GM18867 (cell line): ENCODE measurements at regions not wholly inside any gene's neighbourhood (a gene's known extent, or its start where the extent isn't known, plus 50 kb on each side); places are given as distances from the start of the nearest gene placed in this dataset.
A peak's percentile ranks its signal among the peaks of the same experiment; 100 is the strongest.

Source experiments
- ATAC-seq: cut with Tn5 transposase; IDR thresholded peaks from one replicate; pipeline ENCODE4 v1.9.1; 2021; ENCODE audit warnings: mild to moderate bottlenecking, moderate library complexity; ENCODE audit not compliant: unreplicated experiment

- no peak for ATAC-seq
Observed at GRCh38 chr4:160175064-160175643, 1072.3 kb downstream of the RAPGEF2 start.

GRCh38 chr4:160180211-160180610, 1077.3 kb downstream of the RAPGEF2 start:
- ATAC-seq = no peak

- no peak for ATAC-seq
Observed at GRCh38 chr4:160182727-160183126, 1079.8 kb downstream of the RAPGEF2 start.

GRCh38 chr4:160184884-160185283, 1082.0 kb downstream of the RAPGEF2 start:
- ATAC-seq = no peak

DNA sequence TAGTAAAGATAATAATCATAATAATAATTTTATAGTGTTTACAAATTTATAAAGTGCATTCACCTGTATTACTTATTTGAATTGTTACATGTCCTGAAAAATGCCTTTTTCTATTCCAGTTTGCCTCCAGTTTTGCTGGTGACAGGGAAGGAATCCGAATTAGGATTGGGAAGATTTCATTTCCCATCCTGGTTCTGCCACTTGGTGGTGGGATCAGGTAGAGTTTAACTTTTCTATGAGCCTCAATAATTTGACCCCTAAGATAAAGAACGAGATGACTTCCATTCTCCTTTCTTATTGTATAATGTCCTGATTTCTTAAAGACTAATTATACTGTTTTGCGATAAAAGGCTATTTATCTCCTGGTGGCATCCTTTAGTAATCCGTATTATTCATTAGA, 1090.9 kb downstream of the RAPGEF2 start:
- ATAC-seq = no peak

DNA sequence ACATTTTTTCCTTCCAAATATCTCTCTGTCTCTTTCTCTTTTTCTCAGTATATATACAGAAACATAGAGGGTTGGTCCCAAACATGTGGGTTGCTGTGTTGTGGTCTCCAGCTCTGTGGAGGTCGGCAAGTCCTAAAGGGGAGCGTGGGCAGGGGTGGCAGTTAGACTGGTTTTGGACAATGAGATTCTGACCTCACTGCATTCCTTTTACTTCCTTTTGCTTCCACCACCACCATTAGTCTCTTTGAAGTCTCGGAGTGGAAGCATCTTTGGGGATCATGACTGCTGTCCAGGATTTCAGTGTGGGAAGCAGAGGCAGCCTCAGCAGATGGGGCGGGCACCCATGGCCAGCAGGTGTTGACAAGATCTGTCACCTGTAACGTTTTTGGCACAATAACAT, 1091.8 kb downstream of the RAPGEF2 start:
- no peak for ATAC-seq

DNA sequence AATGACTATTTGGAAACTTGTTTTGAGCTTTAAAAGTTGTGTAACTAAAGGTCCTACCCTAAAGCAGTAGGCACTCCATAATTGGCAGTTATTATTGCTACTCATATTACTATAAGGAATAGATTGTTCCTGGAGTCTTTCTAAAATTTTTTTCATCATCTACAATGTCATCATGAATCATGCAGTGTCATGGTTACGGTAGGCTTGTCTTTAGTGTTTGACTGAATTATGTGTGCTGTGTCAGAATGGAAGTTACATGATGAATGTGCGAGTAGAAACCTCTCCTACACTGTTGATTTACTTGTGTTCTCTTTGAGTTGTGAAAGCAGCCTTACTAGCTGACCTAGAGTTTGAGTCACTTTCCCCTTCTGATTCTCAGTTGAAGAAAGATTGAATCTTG, 1099.9 kb downstream of the RAPGEF2 start:
- peak; percentile 83 for ATAC-seq

DNA sequence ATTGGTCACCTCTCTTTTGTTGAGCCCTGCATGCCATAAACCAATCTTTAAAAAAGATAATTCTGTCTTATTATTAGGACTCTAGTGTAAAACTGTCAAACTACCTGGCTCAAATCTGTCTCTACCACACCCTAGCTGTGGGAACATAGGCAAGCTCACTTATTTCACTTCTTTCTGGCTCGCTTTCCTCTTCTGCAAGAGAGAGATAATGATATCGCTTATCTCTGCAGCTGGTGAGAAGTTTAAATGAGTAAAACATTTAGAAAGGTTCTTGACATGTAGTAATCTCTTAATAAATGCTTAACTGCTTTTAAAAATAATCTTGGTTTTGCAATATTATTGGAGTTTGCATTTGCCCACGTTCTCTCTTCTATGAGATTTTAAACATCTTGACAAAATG, 1109.2 kb downstream of the RAPGEF2 start:
- no peak for ATAC-seq

DNA sequence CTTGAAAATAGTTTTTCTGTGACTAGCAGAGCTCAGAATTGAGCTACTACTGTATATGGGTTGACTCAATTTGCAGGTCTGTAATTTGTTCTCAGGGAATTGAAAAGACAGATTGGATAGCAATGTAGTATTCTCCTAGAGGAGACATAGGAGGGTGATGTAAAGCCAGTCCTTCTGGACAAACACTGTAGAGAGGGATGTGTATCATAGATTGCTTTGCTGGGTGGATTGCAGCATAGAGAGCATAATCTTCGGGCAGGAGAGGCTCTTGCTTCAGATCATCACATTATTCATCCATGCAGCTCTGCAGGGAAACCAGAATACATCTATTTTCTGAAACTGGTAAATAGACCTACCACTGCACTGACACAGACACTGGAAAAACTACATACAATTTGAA, 1110.5 kb downstream of the RAPGEF2 start:
- no peak for ATAC-seq

- ATAC-seq = no peak
Observed at GRCh38 chr4:160217352-160217751, 1114.5 kb downstream of the RAPGEF2 start.

- ATAC-seq = no peak
Observed at GRCh38 chr4:160224049-160224448, 1121.2 kb downstream of the RAPGEF2 start.

- ATAC-seq = no peak
Observed at GRCh38 chr4:160233141-160233540, 1130.3 kb downstream of the RAPGEF2 start.

DNA sequence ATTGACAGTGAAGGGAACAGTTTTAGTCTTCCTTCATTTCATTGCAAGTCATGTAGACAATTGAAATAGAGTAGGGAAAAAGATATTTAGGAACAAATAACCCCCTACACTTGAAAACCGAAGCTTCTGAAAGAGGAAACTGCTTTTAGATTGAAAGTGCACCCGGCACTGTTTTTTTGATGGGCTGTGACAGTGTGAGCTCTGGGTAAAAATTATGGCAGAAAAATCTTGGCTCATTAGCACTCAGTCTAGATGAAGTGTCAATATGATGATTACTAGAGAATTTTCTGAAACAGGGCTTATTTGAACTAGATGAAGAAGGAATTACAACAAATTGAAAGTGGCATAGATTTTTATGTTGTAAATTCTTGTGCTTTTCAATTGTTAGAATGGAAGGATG, 1132.4 kb downstream of the RAPGEF2 start:
- ATAC-seq = no peak

DNA sequence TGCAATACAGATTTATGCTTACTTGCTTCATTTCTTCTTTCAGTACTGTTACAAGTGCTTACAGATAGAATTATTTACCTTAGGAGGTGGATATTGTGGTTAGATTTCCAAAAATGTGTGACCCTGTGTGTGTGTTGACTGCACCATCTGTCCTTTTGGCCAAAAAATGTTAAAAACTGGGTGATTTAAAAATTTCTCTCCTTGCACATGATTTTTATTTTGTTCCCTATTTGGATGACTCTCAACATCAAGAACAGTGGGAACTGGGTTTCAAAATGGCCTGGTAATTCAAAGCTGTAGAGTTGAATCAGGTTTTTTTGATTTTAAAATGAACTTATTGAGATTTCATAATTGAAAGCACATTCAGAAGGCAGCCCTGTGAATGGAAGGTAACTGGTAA, 1132.9 kb downstream of the RAPGEF2 start:
- ATAC-seq = no peak

DNA sequence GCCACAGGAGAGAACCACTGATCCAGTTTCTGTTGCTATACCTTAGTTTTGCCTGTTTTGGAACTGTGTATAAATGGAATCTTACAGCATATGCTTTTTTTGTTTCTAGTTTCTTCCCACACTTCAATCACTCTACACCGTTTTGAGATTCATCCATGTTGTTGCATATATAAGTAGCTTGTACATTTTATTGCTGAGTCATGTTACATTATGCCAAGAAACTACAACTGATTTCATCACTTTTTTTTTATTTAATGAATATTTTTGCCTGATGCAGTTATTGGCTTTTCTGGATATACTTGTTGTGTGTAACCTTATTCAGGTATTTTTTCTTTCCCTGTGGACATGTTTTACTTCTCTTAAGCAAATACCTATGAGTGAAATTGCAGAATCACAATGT, 1135.9 kb downstream of the RAPGEF2 start:
- no peak for ATAC-seq

- no peak for ATAC-seq
Observed at GRCh38 chr4:160247091-160247656, 1144.3 kb downstream of the RAPGEF2 start.

GRCh38 chr4:160251522-160252170, 1148.8 kb downstream of the RAPGEF2 start:
- ATAC-seq = no peak

DNA sequence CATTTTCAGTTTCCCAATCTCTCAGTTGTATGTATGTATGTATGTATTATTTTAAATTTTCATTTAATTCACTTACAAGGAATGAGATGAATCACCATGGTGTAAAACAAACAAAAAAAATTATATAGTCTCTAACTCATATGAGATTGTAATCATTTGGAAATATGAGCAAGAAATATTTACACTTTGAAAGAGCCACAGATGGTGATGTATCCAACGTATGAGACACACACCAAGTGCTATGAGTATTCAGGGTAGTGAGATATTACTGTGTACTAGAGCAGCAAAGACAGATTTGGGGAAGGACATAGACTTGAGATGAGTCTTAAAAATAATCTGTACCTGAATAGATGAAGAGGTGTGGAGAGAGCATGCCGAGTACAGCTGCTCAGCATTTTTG, 1154.4 kb downstream of the RAPGEF2 start:
- no peak for ATAC-seq

DNA sequence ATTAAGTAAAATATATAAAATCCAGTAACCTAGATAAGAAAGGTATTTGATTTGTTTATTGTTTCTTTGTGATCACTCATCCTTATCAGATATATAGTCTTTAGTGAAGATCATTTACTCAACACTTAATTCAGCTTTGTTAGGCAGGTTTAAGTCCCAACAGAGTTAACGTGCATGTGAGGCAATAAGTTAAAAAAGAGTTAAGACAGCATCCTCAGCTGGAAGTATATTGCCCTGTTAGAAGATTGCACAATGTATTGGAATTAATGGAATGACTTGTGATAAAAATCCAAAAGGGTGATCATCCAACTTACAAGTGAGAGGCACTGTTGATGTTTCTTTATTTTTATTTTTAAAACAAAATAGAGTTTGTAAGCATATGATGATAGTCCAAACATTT, 1162.1 kb downstream of the RAPGEF2 start:
- ATAC-seq = no peak

DNA sequence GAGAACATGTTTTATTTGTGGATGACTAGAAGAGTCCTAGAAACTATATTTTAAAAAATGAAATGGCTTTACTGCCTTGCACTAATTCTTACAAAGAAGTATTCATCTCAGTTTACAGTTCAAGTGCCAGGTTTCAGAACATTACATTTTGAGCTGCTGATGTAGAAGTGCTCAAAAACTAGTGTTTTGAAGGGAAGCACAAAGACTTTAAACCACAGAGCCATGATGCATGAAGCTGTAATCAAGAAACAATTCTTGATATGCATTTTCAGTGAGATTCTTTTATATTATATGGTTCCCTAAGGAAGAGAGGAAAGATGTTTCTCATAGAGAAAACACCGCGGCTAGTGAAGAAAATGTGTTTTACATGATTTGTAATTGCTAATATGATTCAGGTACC, 1163.0 kb downstream of the RAPGEF2 start:
- ATAC-seq = no peak

GRCh38 chr4:160276785-160277325, 1174.0 kb downstream of the RAPGEF2 start:
- no peak for ATAC-seq

- no peak for ATAC-seq
Observed at GRCh38 chr4:160283081-160283480, 1180.2 kb downstream of the RAPGEF2 start.
